Endothelial cell of umbilical vein (primary cell): ENCODE measurements at regions not wholly inside any gene's neighbourhood (a gene's known extent, or its start where the extent isn't known, plus 50 kb on each side); places are given as distances from the start of the nearest gene placed in this dataset.

Experiments used
- BruUV-seq: library from RNA; stranded (reverse); fragments of 400-500 nt; replicated peaks from 2 replicates; lab custom pipeline; 2021; lab: Mats Ljungman, UMichigan
- CTCF ChIA-PET: fragments of 300-600, 350-600 bp; sonication (Branson Sonifier 250); formaldehyde crosslinking; loops from one replicate; lab custom pipeline; 2021; ENCODE audit warnings: antibody characterized with exemption, inconsistent platforms; lab: Charles Lee
- POLR2A ChIA-PET: fragments of 300-600, 350-600 bp; sonication (Branson Sonifier 250); formaldehyde crosslinking; loops from one replicate; lab custom pipeline; 2021; ENCODE audit warnings: antibody characterized with exemption, inconsistent platforms; lab: Charles Lee
- DNase-seq: peaks from one replicate; pipeline ENCODE4 v3.0.0-alpha.2; 2011; ENCODE audit warnings: low read depth, low spot score
- FAIRE-seq: peaks from 2 replicates; lab custom pipeline; 2011; peaks lifted over from hg19 to GRCh38; lab: Jason Lieb, UNC
- H2AFZ ChIP-seq: 2 replicates; pipeline ENCODE4 v1.6.0; 2012; ENCODE audit warnings: low read depth, low read length, control low read depth, inconsistent platforms
- H3K27ac ChIP-seq: 2 replicates; pipeline ENCODE4 v1.5.1; 2011; ENCODE audit warnings: low read depth, mild to moderate bottlenecking, control low read depth, low read length, moderate library complexity; ENCODE audit not compliant: insufficient read depth
- H3K27me3 ChIP-seq, 2 experiments: 2 replicates each; pipeline versions ENCODE4 v1.6.0 to v1.6.1; 2011; ENCODE audit warnings: low read length in 2 of 2, mixed read lengths in 1 of 2; ENCODE audit not compliant: control insufficient read depth in 2 of 2, insufficient read depth in 2 of 2
- H3K36me3 ChIP-seq, 2 experiments: 2 replicates in 1 of 2; 3 replicates in 1 of 2; pipeline ENCODE4 v1.5.1; 2011; ENCODE audit warnings: low read length in 2 of 2, mild to moderate bottlenecking in 1 of 2, moderate library complexity in 1 of 2; ENCODE audit not compliant: control insufficient read depth in 2 of 2, insufficient read depth in 2 of 2; ENCODE audit errors: extremely low read depth in 1 of 2
- H3K4me1 ChIP-seq: 3 replicates; pipeline ENCODE4 v1.5.1; 2011; ENCODE audit warnings: mild to moderate bottlenecking, low read length; ENCODE audit not compliant: control insufficient read depth, insufficient read depth; ENCODE audit errors: extremely low read depth
- H3K4me2 ChIP-seq: 2 replicates; pipeline ENCODE4 v1.6.1; 2011; ENCODE audit warnings: low read length, control low read depth, mixed read lengths; ENCODE audit not compliant: insufficient read depth
- H3K4me3 ChIP-seq, 3 experiments: fragments of 200-600 bp in 1 of 3; sonication (generic), shearing (Covaris generic) in 1 of 3; replicated peaks in 1 of 3; 2 replicates each; pipeline ENCODE4 v1.5.1; 2011 to 2016; ENCODE audit warnings: control low read depth in 3 of 3, low read length in 3 of 3, mild to moderate bottlenecking in 2 of 3, inconsistent platforms in 1 of 3, low read depth in 1 of 3, moderate library complexity in 1 of 3; ENCODE audit not compliant: insufficient read depth in 1 of 3
- H3K79me2 ChIP-seq: 2 replicates; pipeline ENCODE4 v1.6.0; 2012; ENCODE audit warnings: low read length, inconsistent platforms; ENCODE audit not compliant: control insufficient read depth, insufficient read depth
- H3K9ac ChIP-seq: replicated peaks from 2 replicates; pipeline ENCODE3; 2011; ENCODE audit warnings: low read length, control low read depth; ENCODE audit not compliant: insufficient read depth; ENCODE audit errors: extremely low read depth
- H3K9me1 ChIP-seq: replicated peaks from 3 replicates; pipeline ENCODE4 v1.6.0; 2011; ENCODE audit warnings: mild to moderate bottlenecking, low read length; ENCODE audit not compliant: control insufficient read depth, insufficient read depth; ENCODE audit errors: extremely low read depth
- H3K9me3 ChIP-seq: replicated peaks from 2 replicates; pipeline ENCODE4 v1.5.1; 2012; ENCODE audit warnings: low read length, inconsistent platforms; ENCODE audit not compliant: control insufficient read depth, insufficient read depth
- H4K20me1 ChIP-seq: replicated peaks from 2 replicates; pipeline ENCODE3; 2011; ENCODE audit warnings: mild to moderate bottlenecking, low read length; ENCODE audit not compliant: control insufficient read depth, insufficient read depth; ENCODE audit errors: extremely low read depth
- CTCF ChIP-seq, 2 donors: IDR thresholded peaks; 1 replicate in 1 of 2; 2 replicates in 1 of 2; pipeline ENCODE4 v1.5.1; 2011; ENCODE audit warnings: low read length in 2 of 2, mild to moderate bottlenecking in 2 of 2, moderate library complexity in 2 of 2, control low read depth in 1 of 2, inconsistent platforms in 1 of 2, low read depth in 1 of 2; ENCODE audit not compliant: insufficient read depth in 1 of 2; ENCODE audit errors: extremely low read depth in 1 of 2
- EZH2 ChIP-seq: IDR thresholded peaks from 2 replicates; pipeline ENCODE4 v1.6.1; 2012; ENCODE audit warnings: borderline replicate concordance, low read depth, mild to moderate bottlenecking, moderate library complexity, low read length, inconsistent platforms; ENCODE audit not compliant: severe bottlenecking
- FOS ChIP-seq: IDR thresholded peaks from 2 replicates; pipeline ENCODE4 v1.6.1; 2011; ENCODE audit warnings: mild to moderate bottlenecking, low read length, moderate library complexity, borderline replicate concordance; ENCODE audit not compliant: insufficient read depth
- GATA2 ChIP-seq: IDR thresholded peaks from 2 replicates; pipeline ENCODE4 v1.7.0; 2011; ENCODE audit warnings: low read depth, mild to moderate bottlenecking, moderate library complexity, mixed read lengths, low read length; ENCODE audit not compliant: insufficient read length, insufficient read depth
- JUN ChIP-seq: IDR thresholded peaks from 2 replicates; pipeline ENCODE4 v1.6.1; 2011; ENCODE audit warnings: borderline replicate concordance, low read depth; ENCODE audit not compliant: insufficient read length, insufficient read depth
- MAX ChIP-seq: IDR thresholded peaks from 2 replicates; pipeline ENCODE4 v1.6.1; 2011; ENCODE audit not compliant: insufficient read depth, insufficient read length
- MYC ChIP-seq: IDR thresholded peaks from one replicate; pipeline ENCODE4 v1.6.1; 2011; ENCODE audit warnings: mild to moderate bottlenecking, low read depth, low read length
- POLR2A ChIP-seq: IDR thresholded peaks from 2 replicates; pipeline ENCODE4 v1.6.1; 2012; ENCODE audit warnings: low read depth, mild to moderate bottlenecking, control low read depth, low read length
- POLR2AphosphoS5 ChIP-seq: IDR thresholded peaks from 2 replicates; pipeline ENCODE4 v1.6.1; 2012; ENCODE audit warnings: low read depth, mild to moderate bottlenecking, control low read depth, low read length, moderate library complexity; ENCODE audit not compliant: insufficient read depth
- dilution Hi-C: fragments of 300-500 bp; cut with MboI; formaldehyde crosslinking; loops from one replicate; pipeline ENCODE4 v1.15.0; 2019; ENCODE audit warnings: low sequenced_read_pairs; ENCODE audit not compliant: extremely low pct_ligation_motif_present
- intact Hi-C: fragments of 100-400 bp; cut with micrococcal nuclease; formaldehyde crosslinking; loops from one replicate; pipeline ENCODE4 v1.10.0; 2022

DNA sequence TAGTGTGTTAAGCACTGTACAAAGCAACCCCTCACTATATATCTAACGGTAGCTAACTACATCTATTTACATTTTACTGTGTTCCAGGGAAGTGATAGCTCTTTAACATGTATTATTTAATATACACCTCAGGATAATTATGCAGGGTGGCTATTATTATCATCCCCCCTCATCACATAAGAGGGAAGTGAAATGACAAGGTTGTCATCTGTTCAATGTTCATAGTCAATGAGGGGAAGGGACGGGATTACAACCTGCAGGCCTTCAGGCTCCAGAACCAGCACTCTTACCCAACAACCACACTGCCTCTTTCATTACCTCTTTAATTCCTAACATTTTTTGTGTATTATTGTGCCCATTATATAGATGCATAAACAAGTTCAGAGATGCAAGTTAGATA, 238.7 kb upstream of the ANO3 start:
- ChIA-PET CTCF (interaction anchor here (1.0 kb wide), 1 partner anchor 14 kb away, joined by 3 read pairs; no protein-coding TSS in a partner anchor), POLR2A (no interaction called here)
- Histone ChIP-seq H3K4me1 (no peaks in the 10 kb centered on the region), H3K9me3 (no peaks in the 10 kb centered on the region), H4K20me1 (no peaks in the 10 kb centered on the region), H3K27ac (no peak overlapping the region), H3K79me2 (no peaks in the 10 kb centered on the region), H2AFZ (no peak overlapping the region), H3K9me1 (no peaks in the 10 kb centered on the region), H3K27me3 (no peaks in the 10 kb centered on the region), H3K4me3 (no peak overlapping the region), H3K36me3 (no peaks in the 10 kb centered on the region), H3K4me2 (no peak overlapping the region), H3K9ac (no peak overlapping the region)
- DNase-seq, result no peak
- no peak for TF ChIP-seq CTCF (IDR thresholded peaks at IDR 0.05; ENCODE audit: extremely low read depth in 1 of 2, insufficient read depth in 1 of 2, low read depth in 1 of 2, low read length in 2 of 2)
- no peak for TF ChIP-seq MYC
- no peak for TF ChIP-seq EZH2
- no peak for TF ChIP-seq POLR2A
- TF ChIP-seq POLR2AphosphoS5, result no peak
- no peak for TF ChIP-seq MAX
- TF ChIP-seq FOS, result no peak
- no peak for TF ChIP-seq GATA2
- no peak for TF ChIP-seq JUN
- dilution Hi-C loops (no loop called here), intact Hi-C loops (no loop called here)
- no TSS peak for BruUV-seq
- FAIRE-seq, result no peak
